ENCODE measurements at regions not wholly inside any gene's neighbourhood (a gene's known extent, or its start where the extent isn't known, plus 50 kb on each side); places are given as distances from the start of the nearest gene placed in this dataset.

GRCh38 chr20:4069751-4070150 is 54.4 kb upstream of the RNF24 start:
- Histone ChIP-seq H3K9me3 (no peaks in the 10 kb centered on the region), H3K27ac (no peak overlapping the region), H3K36me3 (no peaks in the 10 kb centered on the region), H3K27me3 (no peaks in the 10 kb centered on the region), H3K4me1 (no peaks in the 10 kb centered on the region), H3K4me3 (no peak overlapping the region)
- intact Hi-C loops (cut with DNase I; ENCODE audit: low total_unique reads) = no loop called here
- no peak for DNase-seq
- TF ChIP-seq POLR2A (IDR thresholded peaks at IDR 0.05) (no peak), CTCF (IDR thresholded peaks at IDR 0.05) (no peak)

- no peak for DNase-seq
- Histone ChIP-seq H3K27me3 (no peaks in the 10 kb centered on the region), H3K9me3 (no peaks in the 10 kb centered on the region), H3K27ac (no peak overlapping the region), H3K4me3 (no peak overlapping the region), H3K4me1 (no peaks in the 10 kb centered on the region), H3K36me3 (no peaks in the 10 kb centered on the region)
- intact Hi-C loops (cut with DNase I; ENCODE audit: low total_unique reads) = no loop called here
- TF ChIP-seq CTCF (IDR thresholded peaks at IDR 0.05) (no peak), POLR2A (IDR thresholded peaks at IDR 0.05) (no peak)
Observed at GRCh38 chr20:4068708-4069107, 53.4 kb upstream of the RNF24 start.

GRCh38 chr20:4067600-4068261 is 52.4 kb upstream of the RNF24 start:
- H3K36me3 ChIP-seq = no peaks in the 10 kb centered on the region
- no peak for DNase-seq
- no peaks in the 10 kb centered on the region for H3K9me3 ChIP-seq
- H3K4me3 ChIP-seq = no peak overlapping the region
- H3K4me1 ChIP-seq = no peaks in the 10 kb centered on the region
- no peak for TF ChIP-seq CTCF (IDR thresholded peaks at IDR 0.05)
- TF ChIP-seq POLR2A (IDR thresholded peaks at IDR 0.05) = no peak
- H3K27ac ChIP-seq = no peak overlapping the region
- intact Hi-C loops (cut with DNase I; ENCODE audit: low total_unique reads) = no loop called here
- H3K27me3 ChIP-seq = no peaks in the 10 kb centered on the region

- H3K27ac ChIP-seq = peak overlapping the region in 1 of 2 donors; percentile 46
- no peaks in the 10 kb centered on the region for H3K9me3 ChIP-seq
- no peak for DNase-seq
- H3K36me3 ChIP-seq = no peaks in the 10 kb centered on the region
- TF ChIP-seq CTCF (IDR thresholded peaks at IDR 0.05) = no peak
- no peak for TF ChIP-seq POLR2A (IDR thresholded peaks at IDR 0.05)
- H3K4me1 ChIP-seq = no peaks in the 10 kb centered on the region
- H3K4me3 ChIP-seq = no peak overlapping the region
- H3K27me3 ChIP-seq = no peaks in the 10 kb centered on the region
- intact Hi-C loops (cut with DNase I; ENCODE audit: low total_unique reads) = no loop called here
Observed at GRCh38 chr20:4066551-4066950, 51.2 kb upstream of the RNF24 start.

GRCh38 chr20:4065391-4065844 is 50.1 kb upstream of the RNF24 start:
- H3K9me3 ChIP-seq = no peaks in the 10 kb centered on the region
- TF ChIP-seq CTCF (IDR thresholded peaks at IDR 0.05) (no peak), POLR2A (IDR thresholded peaks at IDR 0.05) (no peak)
- DNase-seq = no peak
- intact Hi-C loops (cut with DNase I; ENCODE audit: low total_unique reads) = no loop called here
- H3K27ac ChIP-seq = peak overlapping the region; percentile 82 to 85
- no peaks in the 10 kb centered on the region for H3K27me3 ChIP-seq
- no peaks in the 10 kb centered on the region for H3K4me1 ChIP-seq
- H3K4me3 ChIP-seq = no peak overlapping the region
- H3K36me3 ChIP-seq = no peaks in the 10 kb centered on the region
